WTC11 (cell line): ENCODE measurements at regions not wholly inside any gene's neighbourhood (a gene's known extent, or its start where the extent isn't known, plus 50 kb on each side); places are given as distances from the start of the nearest gene placed in this dataset.

Source experiments
- ATAC-seq: fragments of 200-7000 bp; cut with Tn5 transposase; 2 replicates; pipeline ENCODE4 v1.10.0; 2021; ENCODE audit warnings: mild to moderate bottlenecking, moderate library complexity
- CTCF ChIA-PET: fragments of 300-600 bp; sonication (Branson Sonifier 250); formaldehyde crosslinking; loops from one replicate; lab custom pipeline; 2021; ENCODE audit warnings: antibody characterized with exemption; lab: Charles Lee
- POLR2A ChIA-PET: fragments of 350-600 bp; sonication (Branson Sonifier 250); formaldehyde crosslinking; loops from one replicate; lab custom pipeline; 2021; ENCODE audit warnings: antibody characterized with exemption; lab: Charles Lee
- DNase-seq: peaks from one replicate; pipeline ENCODE4 v3.0.0; 2021; ENCODE audit warnings: low spot score
- H3K27ac Mint-ChIP-seq: 2 replicates; pipeline ENCODE4 v1.8.0; 2021; ENCODE audit warnings: mixed read lengths
- H3K27me3 Mint-ChIP-seq: 2 replicates; pipeline ENCODE4 v1.8.0; 2021; ENCODE audit warnings: low read depth, mild to moderate bottlenecking, moderate library complexity, mixed read lengths
- H3K36me3 Mint-ChIP-seq: 2 replicates; pipeline ENCODE4 v1.8.0; 2021; ENCODE audit warnings: mixed read lengths
- H3K4me1 Mint-ChIP-seq: 2 replicates; pipeline ENCODE4 v1.8.0; 2022; ENCODE audit warnings: mixed read lengths
- H3K4me3 Mint-ChIP-seq: 2 replicates; pipeline ENCODE4 v1.8.0; 2021; ENCODE audit warnings: mild to moderate bottlenecking, moderate library complexity, mixed read lengths
- H3K9me3 Mint-ChIP-seq: 2 replicates; pipeline ENCODE4 v1.8.0; 2021; ENCODE audit warnings: mixed read lengths
- ATF3 ChIP-seq: sonication (generic); formaldehyde crosslinking; conservative IDR thresholded peaks from 2 replicates; pipeline ENCODE4 v1.8.1; 2022; ENCODE audit warnings: mild to moderate bottlenecking, missing genetic modification reagents
- CBFB ChIP-seq: sonication (generic); formaldehyde crosslinking; IDR thresholded peaks from 2 replicates; pipeline ENCODE4 v1.8.1; 2022; ENCODE audit warnings: mild to moderate bottlenecking, low read depth, missing genetic modification reagents
- E2F4 ChIP-seq: sonication (generic); formaldehyde crosslinking; IDR thresholded peaks from 2 replicates; pipeline ENCODE4 v1.8.1; 2022; ENCODE audit warnings: low read depth, mild to moderate bottlenecking, moderate library complexity, missing genetic modification reagents, borderline replicate concordance
- ESRRA ChIP-seq: sonication (generic); formaldehyde crosslinking; IDR thresholded peaks from 2 replicates; pipeline ENCODE4 v1.8.1; 2022; ENCODE audit warnings: mild to moderate bottlenecking, missing genetic modification reagents, borderline replicate concordance
- FOXJ3 ChIP-seq: sonication (generic); formaldehyde crosslinking; IDR thresholded peaks from 2 replicates; pipeline ENCODE4 v1.9.0; 2021; ENCODE audit warnings: missing genetic modification reagents, mild to moderate bottlenecking, borderline replicate concordance
- FOXP1 ChIP-seq: sonication (generic); formaldehyde crosslinking; IDR thresholded peaks from 2 replicates; pipeline ENCODE4 v1.8.0; 2022; ENCODE audit warnings: missing genetic modification reagents, mild to moderate bottlenecking, moderate library complexity, borderline replicate concordance
- GABPB1 ChIP-seq: sonication (generic); formaldehyde crosslinking; IDR thresholded peaks from 2 replicates; pipeline ENCODE4 v1.8.1; 2023; ENCODE audit warnings: mild to moderate bottlenecking, missing genetic modification reagents
- GTF2I ChIP-seq: fragments of 250-450 bp; sonication (Bioruptor Pico); conservative IDR thresholded peaks from 2 replicates; pipeline ENCODE4 v1.4.0; 2021; ENCODE audit warnings: mild to moderate bottlenecking
- IRF2 ChIP-seq: sonication (generic); formaldehyde crosslinking; IDR thresholded peaks from 2 replicates; pipeline ENCODE4 v1.8.0; 2022; ENCODE audit warnings: low read depth, missing genetic modification reagents, borderline replicate concordance
- MXD4 ChIP-seq: fragments of 250-450 bp; sonication (Bioruptor Pico); IDR thresholded peaks from 2 replicates; pipeline ENCODE4 v1.8.0; 2021; ENCODE audit warnings: mild to moderate bottlenecking, moderate library complexity, borderline replicate concordance
- NFE2L1 ChIP-seq: sonication (generic); formaldehyde crosslinking; IDR thresholded peaks from 2 replicates; pipeline ENCODE4 v1.8.1; 2023; ENCODE audit warnings: missing genetic modification reagents
- PREB ChIP-seq: sonication (generic); formaldehyde crosslinking; IDR thresholded peaks from 2 replicates; pipeline ENCODE4 v1.8.1; 2022; ENCODE audit warnings: mild to moderate bottlenecking, missing genetic modification reagents, moderate library complexity, borderline replicate concordance
- ZNF219 ChIP-seq: sonication (generic); formaldehyde crosslinking; IDR thresholded peaks from 2 replicates; pipeline ENCODE4 v1.8.0; 2023; ENCODE audit warnings: missing genetic modification reagents, mild to moderate bottlenecking, borderline replicate concordance
- ZNF263 ChIP-seq: sonication (generic); formaldehyde crosslinking; IDR thresholded peaks from 2 replicates; pipeline ENCODE4 v1.8.1; 2022; ENCODE audit warnings: low read depth, mild to moderate bottlenecking, moderate library complexity, missing genetic modification reagents
- ZNF416 ChIP-seq: fragments of 250-450 bp; sonication (Bioruptor Pico); IDR thresholded peaks from 2 replicates; pipeline ENCODE4 v1.9.0; 2021; ENCODE audit warnings: mild to moderate bottlenecking, inconsistent platforms
- ZNF532 ChIP-seq: fragments of 250-450 bp; sonication (Bioruptor Pico); IDR thresholded peaks from 2 replicates; pipeline ENCODE4 v1.9.0; 2021; ENCODE audit warnings: mild to moderate bottlenecking, borderline replicate concordance
- ZNF671 ChIP-seq: fragments of 250-450 bp; sonication (Bioruptor Pico); IDR thresholded peaks from 2 replicates; pipeline ENCODE4 v1.8.0; 2021; ENCODE audit warnings: mild to moderate bottlenecking
- ZSCAN18 ChIP-seq: fragments of 250-450 bp; sonication (Bioruptor Pico); IDR thresholded peaks from 2 replicates; pipeline ENCODE4 v2.1.2; 2022; ENCODE audit warnings: mild to moderate bottlenecking, moderate library complexity

- TF ChIP-seq ZNF532 (CRISPR knock-in tag) (no peak), ATF3 (CRISPR knock-in tag) (no peak), ESRRA (CRISPR knock-in tag) (no peak), MXD4 (CRISPR knock-in tag) (no peak), CBFB (CRISPR knock-in tag) (no peak), FOXJ3 (no peak), ZNF263 (no peak), E2F4 (CRISPR knock-in tag) (no peak), FOXP1 (CRISPR knock-in tag) (no peak)
These were observed 111.2 kb upstream of the TMEM18 start (continued) for GRCh38 chr2:788227-789032.

GRCh38 chr2:784753-785152 lies 107.5 kb upstream of the TMEM18 start:
- no peak for TF ChIP-seq ZSCAN18 (CRISPR knock-in tag)
- no peak for TF ChIP-seq ZNF671 (CRISPR knock-in tag)
- TF ChIP-seq GABPB1 = no peak
- TF ChIP-seq ZNF219 (CRISPR knock-in tag) = no peak
- no peak for TF ChIP-seq FOXJ3
- no peak for TF ChIP-seq ZNF263
- no peak for TF ChIP-seq ZNF416 (CRISPR knock-in tag)
- no peak for TF ChIP-seq MXD4 (CRISPR knock-in tag)
- TF ChIP-seq PREB (CRISPR knock-in tag) = no peak
- no peak for TF ChIP-seq GTF2I (CRISPR knock-in tag)
- no peak for TF ChIP-seq NFE2L1 (CRISPR knock-in tag)
- TF ChIP-seq IRF2 = no peak
- Mint-ChIP-seq H3K4me1 (peaks cover 6% of the 10 kb centered on the region), H3K36me3 (peaks cover 5% of the 10 kb centered on the region), H3K4me3 (no peak overlapping the region), H3K27me3 (peaks cover 25% of the 10 kb centered on the region), H3K27ac (no peak overlapping the region), H3K9me3 (peaks cover 20% of the 10 kb centered on the region)
- ChIA-PET POLR2A (no interaction called here), CTCF (no interaction called here)
- DNase-seq = no peak
- no peak for ATAC-seq
